Stimulated activated CD8-positive, alpha-beta memory T cell treated with anti-CD3 and anti-CD28 coated beads, Interleukin-7, amount 100 ng/mL, for 1 hour (primary cell): ENCODE measurements at regions not wholly inside any gene's neighbourhood (a gene's known extent, or its start where the extent isn't known, plus 50 kb on each side); places are given as distances from the start of the nearest gene placed in this dataset.

Experiments
- DNase-seq, 2 donors: peaks; one replicate each; pipeline ENCODE4 v3.0.0-alpha.2; 2020; ENCODE audit warnings: low read depth in 2 of 2

DNA sequence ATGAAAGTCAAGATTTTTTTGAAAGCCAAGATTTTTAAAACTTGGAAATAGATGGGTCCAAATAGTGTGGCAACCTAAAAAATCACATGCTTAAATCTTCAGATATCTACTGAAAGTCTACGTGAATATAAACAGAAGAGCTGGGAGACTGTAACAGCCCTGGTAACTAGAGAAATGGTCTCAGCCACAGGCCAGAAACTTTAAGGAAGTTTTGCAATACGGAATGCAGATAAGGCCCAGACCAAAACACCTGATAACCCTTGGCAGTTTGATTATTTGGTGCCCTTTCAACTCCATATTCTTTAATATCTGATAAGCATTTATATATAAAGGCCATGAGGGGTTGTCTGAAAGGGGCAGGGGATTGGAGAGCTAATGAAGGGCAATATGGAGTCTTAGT is 537.3 kb upstream of the TGFBR2 start:
- no peak for DNase-seq

DNA sequence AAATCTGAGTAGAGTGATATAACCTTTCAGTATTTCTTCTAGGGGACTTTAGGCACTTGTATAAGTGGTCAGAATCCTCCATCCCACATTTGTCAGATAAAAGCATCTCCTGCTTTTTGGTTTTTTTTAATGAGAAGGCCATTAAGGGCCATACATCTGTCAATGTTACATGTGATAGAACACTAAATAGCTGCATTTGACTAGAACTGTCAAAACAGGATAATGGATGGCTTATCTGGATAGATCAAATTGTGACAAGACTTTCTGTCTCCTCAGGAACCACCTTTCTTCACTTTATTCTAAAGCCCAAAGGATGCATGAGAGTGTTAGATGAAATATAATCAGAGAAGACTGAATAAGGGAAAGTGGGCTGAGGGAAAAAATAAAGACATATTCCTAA is 533.4 kb upstream of the TGFBR2 start:
- no peak for DNase-seq

DNA sequence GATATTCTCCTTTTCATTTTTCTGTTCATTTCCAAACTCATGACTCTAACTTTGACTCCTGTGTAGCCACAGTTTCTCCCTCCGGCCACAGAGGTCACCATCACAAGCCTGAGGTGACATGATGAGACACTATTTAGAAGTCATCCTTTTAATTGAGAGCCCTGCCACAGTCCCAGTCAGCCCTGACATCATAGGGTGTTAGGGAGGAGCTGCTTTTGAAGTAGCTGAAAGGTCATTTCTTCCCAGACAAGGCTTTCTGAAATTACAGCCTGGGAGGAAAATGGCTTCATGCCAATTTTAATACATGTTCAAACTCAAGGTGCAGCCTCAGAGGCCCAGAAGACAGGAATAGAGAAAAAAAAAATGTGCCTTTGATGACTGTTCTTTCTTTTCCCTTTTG is 532.8 kb upstream of the TGFBR2 start:
- DNase-seq = no peak

DNA sequence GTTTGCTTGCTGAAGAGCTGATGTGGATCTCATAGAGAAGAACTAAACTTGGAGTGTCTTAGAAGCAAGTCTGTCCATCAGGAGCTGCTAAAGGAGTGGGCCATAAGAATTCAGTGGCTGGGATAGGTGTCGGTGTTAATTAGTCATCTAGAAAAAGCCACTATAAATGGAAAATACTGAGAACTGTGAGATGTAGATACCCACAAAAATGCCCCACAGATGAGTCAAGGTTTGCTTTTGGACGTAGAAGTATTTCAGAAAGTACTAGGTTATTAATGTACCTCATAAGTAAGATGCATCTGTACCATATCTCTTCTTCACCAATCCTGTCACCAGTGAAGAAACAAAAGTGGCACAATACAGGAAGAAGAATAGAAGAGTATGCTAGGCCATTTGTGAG is 530.9 kb upstream of the TGFBR2 start:
- DNase-seq = no peak

DNA sequence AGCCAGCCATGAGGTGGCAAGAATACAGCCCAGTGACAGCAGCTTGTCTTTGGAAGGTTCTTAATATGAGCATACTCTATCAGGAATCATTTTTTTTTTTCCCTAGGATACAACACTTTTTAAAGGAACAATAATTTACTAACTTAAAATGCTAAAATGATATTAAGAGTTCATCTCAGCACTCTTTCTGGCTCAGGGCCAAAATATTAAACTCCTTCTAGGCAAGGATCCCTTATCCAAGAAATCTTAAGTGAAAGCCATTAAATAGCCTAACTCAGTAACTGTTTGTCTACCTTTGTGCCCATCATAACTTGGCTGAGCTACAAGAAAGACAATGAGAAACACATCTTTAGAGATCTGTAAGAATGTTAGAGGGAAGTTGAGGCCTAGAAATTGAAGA is 529.5 kb upstream of the TGFBR2 start:
- DNase-seq = no peak

DNA sequence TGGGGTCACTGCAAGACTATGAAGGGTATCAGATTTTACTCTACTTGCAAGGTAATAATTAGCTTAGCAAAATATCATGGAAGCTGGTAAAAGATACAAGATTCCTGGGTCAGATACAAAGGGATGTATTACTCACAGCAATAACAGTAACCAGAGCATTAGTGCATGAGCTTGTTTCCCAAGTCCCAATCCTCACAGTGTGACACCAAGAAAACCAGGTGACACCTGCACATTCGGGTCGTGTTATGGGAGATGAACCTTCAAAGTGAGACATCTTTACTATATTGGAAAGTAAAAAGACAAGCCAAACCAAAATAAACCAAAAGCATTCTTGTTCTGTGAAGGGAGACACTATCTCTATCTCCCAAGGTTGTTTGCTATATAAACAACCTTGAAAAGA is 528.7 kb upstream of the TGFBR2 start:
- DNase-seq = no peak

DNA sequence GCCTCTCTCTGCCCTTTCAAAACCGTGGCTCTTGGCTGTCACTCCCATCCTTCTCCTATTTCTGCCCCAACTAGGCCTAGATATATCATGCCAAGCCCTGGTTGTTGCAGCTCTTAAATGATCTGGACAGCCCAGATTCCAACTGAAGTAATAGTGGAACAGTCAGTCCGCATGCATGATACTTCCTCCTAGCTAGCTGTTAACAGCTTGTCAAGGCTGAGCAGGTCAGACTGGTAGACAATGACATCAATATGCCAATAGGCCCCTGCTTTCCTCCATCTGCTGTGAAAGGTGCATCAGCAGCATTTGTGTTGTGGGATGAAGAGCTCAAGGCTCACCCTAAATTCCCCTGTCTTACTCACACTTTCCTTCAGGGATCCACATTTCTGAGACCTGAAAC is 527.7 kb upstream of the TGFBR2 start:
- no peak for DNase-seq

DNA sequence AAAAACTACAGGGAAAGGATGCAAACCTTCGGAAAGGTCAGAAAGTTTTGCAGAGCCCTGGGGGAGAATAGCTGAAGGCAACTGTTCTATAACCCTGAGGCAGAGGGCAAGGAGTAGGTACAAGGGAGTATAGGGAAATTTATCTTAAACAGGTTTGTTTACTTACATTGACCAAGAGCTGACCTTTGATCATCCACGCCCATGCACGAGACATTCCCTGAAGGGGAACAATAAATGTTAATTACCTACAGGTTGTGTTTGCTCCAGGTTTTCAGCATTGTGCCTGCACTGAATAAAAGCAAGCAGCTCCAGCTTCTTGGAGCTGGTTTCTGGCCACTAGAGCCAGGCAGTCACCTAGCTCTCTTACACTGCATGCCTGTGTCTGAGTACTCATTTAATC is 524.5 kb upstream of the TGFBR2 start:
- DNase-seq = no peak

DNA sequence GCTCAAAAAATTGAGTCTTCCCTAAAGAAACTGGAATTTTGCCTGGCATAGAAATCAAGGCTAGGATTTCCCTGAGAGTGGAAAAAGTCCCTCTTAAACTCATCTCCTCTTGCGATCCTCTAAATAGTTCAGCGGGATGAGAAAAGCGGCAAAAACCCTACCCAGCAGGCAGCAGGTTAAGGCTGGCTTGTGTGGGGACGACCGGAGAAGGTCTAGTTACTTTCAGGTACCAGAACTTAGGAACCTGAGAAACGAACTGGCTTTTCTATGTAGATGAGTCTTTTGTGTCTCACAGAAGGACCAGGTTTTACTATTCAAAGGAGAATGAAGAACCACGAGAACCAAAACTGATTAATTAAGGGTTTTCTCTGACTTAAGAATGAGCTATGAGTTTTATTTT is 523.7 kb upstream of the TGFBR2 start:
- DNase-seq = no peak

DNA sequence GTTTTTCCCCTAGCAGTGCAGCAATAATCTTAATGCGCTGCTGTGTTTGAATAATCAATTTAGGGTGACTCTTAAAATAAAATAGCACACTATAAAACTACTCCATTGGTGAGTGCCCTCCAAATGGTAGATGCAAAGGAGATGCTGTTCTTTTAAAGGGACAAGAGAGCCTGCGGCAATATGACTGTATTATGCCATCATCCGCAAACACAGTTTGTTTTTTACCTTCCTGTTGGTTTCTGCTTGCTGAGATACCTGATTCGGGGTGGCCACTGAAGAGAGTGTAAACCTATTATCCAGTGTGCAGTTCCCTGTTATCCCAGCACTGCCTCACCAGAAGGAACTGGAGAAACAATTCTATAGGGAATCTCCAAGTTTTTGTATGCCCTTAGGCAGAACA is 523.1 kb upstream of the TGFBR2 start:
- DNase-seq = no peak

DNA sequence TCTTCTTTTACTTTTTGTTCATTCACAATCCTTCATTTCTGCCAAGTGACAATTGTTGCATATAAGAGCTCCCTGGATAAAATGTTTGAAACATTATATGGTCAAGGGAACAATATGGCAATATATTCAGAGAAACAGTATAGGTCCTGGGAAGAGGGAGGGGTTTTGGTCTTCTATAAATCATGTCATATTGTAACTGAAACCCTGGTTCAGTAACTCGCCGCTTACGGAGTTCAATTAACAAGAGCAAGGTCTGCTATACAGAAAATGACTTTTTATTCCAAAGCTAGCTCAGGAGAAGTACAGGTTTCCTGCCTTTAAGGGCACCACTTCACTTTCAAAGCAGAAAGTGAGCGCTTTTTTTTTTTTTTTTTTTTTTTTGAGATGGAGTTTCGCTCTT is 522.1 kb upstream of the TGFBR2 start:
- DNase-seq = no peak

DNA sequence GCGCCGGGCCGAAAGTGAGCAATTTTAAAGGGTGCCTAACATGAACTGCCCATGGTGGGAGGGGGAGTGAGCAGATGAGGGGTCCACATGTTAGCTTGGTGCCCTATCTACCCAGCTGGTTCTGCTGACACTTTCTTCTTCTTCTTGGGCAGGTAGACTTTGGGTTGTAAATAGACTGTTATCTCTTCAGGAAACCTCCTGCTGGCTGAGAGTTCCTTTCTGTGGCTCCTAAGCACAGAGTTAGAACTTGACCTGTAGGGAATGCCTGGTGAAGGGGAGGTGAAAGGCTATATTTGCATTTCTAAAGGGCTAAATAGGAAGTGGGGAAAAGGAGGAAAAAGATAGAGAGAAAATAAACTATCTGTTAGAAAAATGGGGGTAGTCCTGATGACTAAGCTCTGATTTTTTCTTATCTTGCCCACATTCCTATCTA is 521.4 kb upstream of the TGFBR2 start:
- no peak for DNase-seq

DNA sequence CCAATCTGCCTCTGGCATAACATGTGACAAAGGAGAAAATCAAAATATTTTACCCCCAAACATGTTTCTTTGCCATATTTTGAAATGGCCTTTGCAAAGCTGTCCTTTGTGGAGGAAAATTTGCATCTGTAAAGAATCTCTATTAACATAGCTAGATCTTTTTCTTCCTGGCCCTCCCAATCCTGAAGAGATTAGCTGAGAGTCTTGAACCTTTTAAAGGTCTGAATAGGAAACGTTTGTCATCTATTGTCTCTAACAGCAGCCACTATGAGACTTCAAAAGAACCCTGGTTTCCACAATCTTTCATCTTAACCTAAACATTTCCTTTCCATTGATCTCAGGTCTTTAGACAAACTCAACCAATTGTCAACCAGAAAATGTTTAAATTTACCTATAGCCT is 520.9 kb upstream of the TGFBR2 start:
- no peak for DNase-seq

DNA sequence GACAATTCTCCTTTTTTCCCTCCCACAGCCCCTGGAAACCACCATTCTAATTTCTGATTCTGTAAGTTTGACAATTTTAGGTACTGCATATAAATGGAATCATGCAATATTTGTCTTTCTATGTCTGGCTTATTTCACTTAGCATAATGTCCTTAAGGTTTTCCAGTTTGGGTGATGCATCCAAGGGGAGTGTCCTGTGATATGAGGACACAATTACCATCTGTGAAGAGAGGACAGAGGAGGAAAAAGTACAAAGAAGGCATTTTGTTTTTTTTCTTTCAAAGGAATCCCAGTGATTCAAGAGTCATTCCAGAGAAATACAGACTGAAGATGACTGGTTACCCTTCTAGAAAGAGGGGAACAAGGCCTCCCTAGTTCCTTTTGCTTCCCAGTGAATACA is 514.7 kb upstream of the TGFBR2 start:
- no peak for DNase-seq

DNA sequence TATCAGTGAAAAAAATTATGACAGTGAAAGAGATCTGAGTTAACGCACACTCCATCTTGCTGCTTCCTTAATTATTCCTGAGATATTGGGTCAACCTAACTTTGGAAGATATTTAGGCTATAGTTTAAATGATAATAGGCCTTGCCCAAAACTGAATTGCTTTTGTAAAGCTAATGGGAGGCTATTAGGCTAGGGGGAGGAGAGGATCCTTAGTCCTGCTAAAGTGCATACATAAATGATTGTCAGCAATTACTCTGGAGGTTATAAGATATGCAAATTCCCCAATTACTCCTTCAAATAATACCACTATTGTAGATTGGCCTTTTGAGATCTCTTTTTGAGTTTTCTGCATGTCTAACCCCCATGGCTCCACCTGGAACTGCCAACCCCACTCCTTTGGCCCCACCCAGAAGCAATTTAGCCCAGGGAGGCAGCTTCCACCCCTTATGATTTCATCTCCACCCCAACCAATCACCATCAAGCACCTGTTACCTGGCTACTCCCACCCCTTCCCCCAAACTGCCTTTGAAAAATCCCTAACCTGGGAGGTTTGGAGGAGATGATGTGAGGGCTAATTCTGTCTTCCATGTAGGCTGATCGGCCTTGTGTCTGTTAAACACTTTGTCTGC is 509.3 kb upstream of the TGFBR2 start:
- DNase-seq = no peak

DNA sequence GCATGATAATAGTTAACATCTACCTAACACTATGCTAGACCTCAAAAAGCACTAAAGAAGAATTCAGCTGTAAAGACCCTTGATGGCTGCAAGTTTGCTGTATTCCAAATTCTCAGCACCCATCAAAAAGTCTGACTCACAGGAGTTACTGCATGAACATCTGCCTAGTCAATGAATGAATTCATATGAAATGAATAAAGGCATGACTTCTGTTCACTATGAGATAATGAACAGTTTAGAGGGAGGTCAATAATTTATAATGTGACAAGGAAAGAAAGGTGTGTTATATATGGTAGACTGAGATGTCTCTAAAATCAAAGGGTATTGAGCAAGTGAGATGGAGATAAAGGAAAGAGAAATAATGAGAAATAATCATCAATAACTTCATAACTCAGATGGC is 508.2 kb upstream of the TGFBR2 start:
- no peak for DNase-seq

DNA sequence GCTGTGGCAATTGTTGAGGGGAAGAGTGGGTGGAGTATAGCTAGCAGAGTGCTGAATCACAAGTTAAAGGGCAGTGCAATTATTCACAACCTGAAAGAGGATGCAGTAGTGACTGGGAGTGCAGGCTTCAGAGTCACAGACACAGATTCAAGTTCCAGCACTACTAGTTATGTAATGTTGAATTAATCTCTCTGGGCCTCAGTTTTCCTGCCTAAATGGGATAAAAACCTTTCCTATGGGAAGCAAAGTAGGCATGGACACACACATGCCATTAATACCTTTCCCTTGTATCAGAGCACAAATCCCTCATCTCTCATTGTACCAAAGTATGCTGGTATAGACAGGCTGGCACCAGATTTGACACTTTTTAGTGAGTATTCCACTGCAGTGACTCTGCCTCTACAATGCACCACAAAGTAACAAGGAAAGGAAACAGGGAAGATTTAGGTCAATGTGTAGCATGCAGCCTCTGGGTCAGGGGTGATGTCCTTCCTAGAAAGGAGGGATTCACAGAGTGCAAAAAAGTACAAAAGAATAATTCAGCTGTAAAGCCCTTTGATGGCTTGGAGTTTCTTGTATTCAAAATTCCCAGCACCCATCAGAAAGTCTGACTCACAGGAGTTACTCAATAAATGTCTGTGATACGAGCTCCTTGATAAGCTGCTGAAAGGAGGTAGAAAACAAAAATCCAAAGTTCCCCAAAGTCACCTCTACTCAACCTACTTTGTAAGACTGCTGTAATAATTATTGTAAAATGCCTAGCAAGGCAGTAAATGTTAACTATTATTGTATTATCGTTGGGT is 507.5 kb upstream of the TGFBR2 start:
- no peak for DNase-seq

DNA sequence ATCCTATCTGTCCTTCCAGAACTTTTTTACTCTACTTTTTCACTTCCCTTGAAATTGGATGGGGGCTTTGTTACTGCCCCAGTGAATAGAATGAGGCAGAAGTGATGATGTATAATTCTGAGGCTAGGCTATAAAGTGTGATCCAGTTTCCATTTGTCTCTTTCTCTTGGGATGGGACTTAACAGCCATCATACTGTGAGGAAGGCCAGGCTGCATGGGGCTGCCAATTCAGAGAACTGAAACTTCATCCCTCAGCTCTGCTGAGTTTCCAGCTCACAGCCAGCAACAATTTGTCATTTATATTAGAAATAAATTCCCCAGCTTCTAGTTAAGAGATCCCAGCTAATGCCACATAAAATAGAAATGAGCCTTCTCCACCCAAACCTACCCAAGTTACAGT is 504.0 kb upstream of the TGFBR2 start:
- DNase-seq = no peak

DNA sequence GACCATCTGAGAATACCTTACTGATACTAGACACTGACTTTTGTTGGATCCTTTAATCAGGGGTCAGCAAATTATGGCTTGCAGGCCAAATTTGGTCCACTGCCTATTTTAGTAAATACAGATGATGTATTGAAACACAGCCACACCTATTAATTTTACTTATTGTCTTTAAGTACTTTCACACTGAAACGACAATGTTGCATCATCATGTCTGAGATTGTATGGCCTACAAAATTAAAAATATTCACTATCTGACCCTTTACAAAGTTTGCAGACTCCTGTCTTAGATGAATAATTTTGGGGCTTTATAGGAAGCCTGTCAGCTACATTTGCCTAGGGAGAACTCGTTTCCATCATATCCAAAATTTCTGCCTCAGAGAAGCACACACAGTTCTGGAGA is 503.2 kb upstream of the TGFBR2 start:
- no peak for DNase-seq

DNA sequence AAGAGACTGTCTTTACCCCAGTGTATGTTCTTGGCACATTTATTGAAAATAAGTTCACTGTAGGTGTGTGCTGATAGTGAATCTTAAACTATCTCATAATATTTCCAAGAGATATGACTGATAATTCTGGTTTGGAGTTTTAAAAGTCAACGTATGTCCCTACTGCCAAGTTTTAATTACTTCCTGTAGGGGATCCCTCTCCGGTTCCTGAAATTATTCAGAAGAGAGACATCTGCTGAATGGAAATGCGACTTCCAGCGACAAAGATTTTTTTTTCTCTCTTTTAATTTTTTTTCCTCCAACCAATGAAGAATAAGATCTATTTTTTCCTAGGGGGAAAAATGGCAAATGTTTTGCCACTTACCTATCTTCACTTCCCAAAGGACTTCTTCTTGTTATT is 498.9 kb upstream of the TGFBR2 start:
- no peak for DNase-seq

DNA sequence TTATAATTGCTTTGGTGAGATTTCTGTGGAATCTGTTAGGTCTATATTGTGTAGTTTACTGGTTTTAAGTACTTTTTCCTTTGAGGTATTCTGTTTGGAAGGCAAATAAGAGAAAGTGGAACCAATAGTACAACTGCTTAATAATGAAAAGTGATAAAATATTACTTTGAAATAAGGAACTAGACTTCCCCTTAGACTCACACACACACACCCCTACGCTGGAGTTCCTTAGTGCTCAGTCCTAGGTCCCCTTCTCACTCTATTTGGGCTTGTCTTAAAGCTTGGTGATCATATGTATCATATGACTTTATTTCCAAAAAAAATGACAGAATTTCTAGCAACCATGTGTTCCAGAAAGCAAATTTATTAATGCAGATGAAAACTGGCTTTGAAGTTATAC is 494.0 kb upstream of the TGFBR2 start:
- DNase-seq = no peak

DNA sequence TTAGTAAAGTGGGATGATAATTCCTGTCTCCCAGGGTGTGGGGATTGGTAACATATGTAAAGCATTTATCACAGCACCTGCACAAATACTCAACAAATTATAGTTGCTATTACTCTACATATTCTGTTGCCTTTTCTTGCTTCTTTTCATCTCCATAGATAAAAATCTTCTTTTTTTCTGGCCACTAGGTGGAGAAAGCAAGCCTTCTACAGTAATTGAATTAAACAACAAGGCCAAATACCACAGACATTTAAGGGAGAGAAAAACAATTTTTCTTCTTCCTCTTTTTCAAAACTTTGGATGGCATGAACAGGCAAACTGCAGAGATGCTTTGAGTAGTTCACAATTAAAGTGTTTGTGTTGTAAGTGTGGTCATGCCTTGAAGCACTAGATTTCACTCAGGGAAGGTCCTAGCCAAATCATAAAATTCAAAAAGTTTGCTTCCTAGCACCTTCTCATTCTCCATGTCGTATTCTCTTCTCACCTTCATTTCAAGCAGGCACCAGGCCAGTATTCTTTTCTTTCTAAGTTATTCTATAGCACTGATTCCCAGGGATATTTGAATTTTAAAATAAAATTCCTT is 493.4 kb upstream of the TGFBR2 start:
- no peak for DNase-seq

DNA sequence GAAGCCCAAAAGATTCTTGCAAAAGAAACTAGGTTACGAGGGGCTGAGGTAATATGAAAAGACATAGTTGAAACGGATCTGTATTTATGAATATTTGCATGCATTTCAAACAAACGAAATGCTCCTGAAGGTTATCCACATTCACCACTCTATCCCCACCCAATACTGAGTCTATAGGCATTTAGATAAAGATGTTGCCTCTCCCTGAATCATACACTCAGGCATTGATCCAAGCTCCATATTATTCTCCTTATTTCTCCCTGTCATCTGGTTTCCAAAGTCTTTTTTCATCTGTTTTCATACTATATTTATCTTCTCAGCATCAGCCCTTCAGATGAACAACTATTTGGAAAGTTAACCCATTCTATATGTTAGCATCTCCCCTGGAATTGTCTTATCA is 492.5 kb upstream of the TGFBR2 start:
- no peak for DNase-seq
